Inferior parietal cortex (tissue), 1 donor: ENCODE measurements at regions not wholly inside any gene's neighbourhood (a gene's known extent, or its start where the extent isn't known, plus 50 kb on each side); places are given as distances from the start of the nearest gene placed in this dataset.

Experiments used
- DNase-seq: peaks from one replicate; pipeline ENCODE4 v3.0.0-alpha.2; 2016; ENCODE audit errors: extremely low spot score

DNA sequence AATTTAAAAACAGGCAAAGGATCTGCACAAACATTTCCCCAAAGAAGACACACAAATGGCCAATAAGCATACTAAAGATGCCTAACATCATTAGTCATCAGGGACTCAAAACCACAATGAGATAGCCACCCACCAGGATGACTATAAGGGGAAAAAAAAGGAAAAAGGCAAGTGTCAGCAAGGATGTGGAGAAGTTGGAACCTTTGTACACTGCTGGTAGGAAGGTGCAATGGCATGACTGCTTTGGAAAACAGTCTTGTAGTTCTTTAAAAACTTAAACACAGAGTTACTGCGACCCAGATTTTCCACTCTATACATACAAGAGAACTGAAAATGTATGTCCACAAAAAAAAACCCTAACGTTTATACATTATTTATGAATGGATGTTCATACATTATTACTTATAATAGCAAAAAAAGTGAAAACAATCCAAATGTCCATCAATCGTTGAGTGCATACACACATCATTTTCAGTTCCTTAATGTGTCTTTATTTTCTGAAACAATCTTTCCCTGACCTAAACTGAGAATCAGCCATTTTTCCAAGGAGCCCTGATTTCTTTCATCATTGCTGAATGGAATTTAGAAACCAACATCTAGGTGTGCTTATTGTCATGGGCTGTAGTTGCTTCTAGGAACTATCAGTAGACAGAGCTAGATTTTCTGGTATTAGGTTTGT, 64.7 kb upstream of the TLK1 start:
- no peak for DNase-seq

GRCh38 chr2:171217330-171217729, 56.6 kb upstream of the TLK1 start:
- no peak for DNase-seq

DNA sequence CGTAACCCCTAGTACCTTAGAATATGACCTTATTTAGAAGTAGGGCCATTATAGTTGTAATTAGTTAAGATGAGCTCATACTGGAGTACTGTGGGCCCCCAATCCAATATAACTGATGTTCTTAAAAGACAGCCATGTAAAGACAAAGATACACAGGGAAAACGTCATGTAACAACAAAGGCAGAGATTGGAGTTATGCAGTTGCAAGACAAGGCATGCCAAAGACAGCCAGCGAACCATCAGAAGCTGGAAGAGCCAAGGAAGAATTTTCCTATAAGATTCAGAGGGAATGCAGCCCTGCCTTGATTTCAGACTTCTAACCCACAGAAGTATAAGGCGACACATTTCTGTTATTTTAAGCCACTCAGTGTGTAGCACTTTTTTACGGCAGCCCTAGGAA, 55.9 kb upstream of the TLK1 start:
- DNase-seq, result no peak

GRCh38 chr2:171214093-171214492, 53.4 kb upstream of the TLK1 start:
- DNase-seq, result no peak

- DNase-seq, result no peak
Observed at GRCh38 chr2:171210864-171211431, 50.3 kb upstream of the TLK1 start.
